ENCODE measurements at regions not wholly inside any gene's neighbourhood (a gene's known extent, or its start where the extent isn't known, plus 50 kb on each side); places are given as distances from the start of the nearest gene placed in this dataset.

GRCh38 chr5:6296524-6296923 lies 81.8 kb downstream of the MED10 start:
- Histone ChIP-seq H3K9me3 (ENCODE audit: control insufficient read depth in 2 of 3, insufficient read depth in 1 of 3, low read length in 3 of 3) (peaks cover 0 to 7% (median 0%) of the 10 kb centered on the region in 3 donors), H3K27ac (ENCODE audit: low read depth in 2 of 2, low read length in 2 of 2) (no peak overlapping the region), H3K9ac (ENCODE audit: low read length in 3 of 3) (no peak overlapping the region), H3K36me3 (ENCODE audit: control insufficient read depth in 2 of 3, insufficient read depth in 3 of 3, low read length in 3 of 3) (no peaks in the 10 kb centered on the region), H3K4me3 (ENCODE audit: low read length in 3 of 3) (no peak overlapping the region), H3K27me3 (ENCODE audit: control insufficient read depth, insufficient read depth, low read length) (no peaks in the 10 kb centered on the region), H3K4me1 (ENCODE audit: control insufficient read depth in 2 of 3, insufficient read depth in 2 of 3, low read depth in 1 of 3, low read length in 3 of 3) (no peaks in the 10 kb centered on the region)
- intact Hi-C loops (cut with DNase I): no loop called here
- TF ChIP-seq, protein P1, sequence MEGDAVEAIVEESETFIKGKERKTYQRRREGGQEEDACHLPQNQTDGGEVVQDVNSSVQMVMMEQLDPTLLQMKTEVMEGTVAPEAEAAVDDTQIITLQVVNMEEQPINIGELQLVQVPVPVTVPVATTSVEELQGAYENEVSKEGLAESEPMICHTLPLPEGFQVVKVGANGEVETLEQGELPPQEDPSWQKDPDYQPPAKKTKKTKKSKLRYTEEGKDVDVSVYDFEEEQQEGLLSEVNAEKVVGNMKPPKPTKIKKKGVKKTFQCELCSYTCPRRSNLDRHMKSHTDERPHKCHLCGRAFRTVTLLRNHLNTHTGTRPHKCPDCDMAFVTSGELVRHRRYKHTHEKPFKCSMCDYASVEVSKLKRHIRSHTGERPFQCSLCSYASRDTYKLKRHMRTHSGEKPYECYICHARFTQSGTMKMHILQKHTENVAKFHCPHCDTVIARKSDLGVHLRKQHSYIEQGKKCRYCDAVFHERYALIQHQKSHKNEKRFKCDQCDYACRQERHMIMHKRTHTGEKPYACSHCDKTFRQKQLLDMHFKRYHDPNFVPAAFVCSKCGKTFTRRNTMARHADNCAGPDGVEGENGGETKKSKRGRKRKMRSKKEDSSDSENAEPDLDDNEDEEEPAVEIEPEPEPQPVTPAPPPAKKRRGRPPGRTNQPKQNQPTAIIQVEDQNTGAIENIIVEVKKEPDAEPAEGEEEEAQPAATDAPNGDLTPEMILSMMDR (IDR thresholded peaks at IDR 0.05; ENCODE audit: borderline replicate concordance, extremely low read depth, insufficient read depth): no peak
- DNase-seq (no peak), FAIRE-seq (no peak)

GRCh38 chr5:6291961-6292360 lies 86.4 kb downstream of the MED10 start:
- H3K27ac ChIP-seq (ENCODE audit: low read depth in 2 of 2, low read length in 2 of 2): no peak overlapping the region
- H3K27me3 ChIP-seq (ENCODE audit: control insufficient read depth, insufficient read depth, low read length): no peaks in the 10 kb centered on the region
- TF ChIP-seq, protein P1 (IDR thresholded peaks at IDR 0.05; ENCODE audit: borderline replicate concordance, extremely low read depth, insufficient read depth): no peak
- H3K4me1 ChIP-seq (ENCODE audit: control insufficient read depth in 2 of 3, insufficient read depth in 2 of 3, low read depth in 1 of 3, low read length in 3 of 3): no peaks in the 10 kb centered on the region
- no peak for DNase-seq
- no peak overlapping the region for H3K4me3 ChIP-seq (ENCODE audit: low read length in 3 of 3)
- intact Hi-C loops (cut with DNase I): no loop called here
- H3K9ac ChIP-seq (ENCODE audit: low read length in 3 of 3): no peak overlapping the region
- FAIRE-seq: no peak
- no peaks in the 10 kb centered on the region for H3K36me3 ChIP-seq (ENCODE audit: control insufficient read depth in 2 of 3, insufficient read depth in 3 of 3, low read length in 3 of 3)
- peaks cover 0 to 7% (median 0%) of the 10 kb centered on the region in 3 donors for H3K9me3 ChIP-seq (ENCODE audit: control insufficient read depth in 2 of 3, insufficient read depth in 1 of 3, low read length in 3 of 3)

DNA sequence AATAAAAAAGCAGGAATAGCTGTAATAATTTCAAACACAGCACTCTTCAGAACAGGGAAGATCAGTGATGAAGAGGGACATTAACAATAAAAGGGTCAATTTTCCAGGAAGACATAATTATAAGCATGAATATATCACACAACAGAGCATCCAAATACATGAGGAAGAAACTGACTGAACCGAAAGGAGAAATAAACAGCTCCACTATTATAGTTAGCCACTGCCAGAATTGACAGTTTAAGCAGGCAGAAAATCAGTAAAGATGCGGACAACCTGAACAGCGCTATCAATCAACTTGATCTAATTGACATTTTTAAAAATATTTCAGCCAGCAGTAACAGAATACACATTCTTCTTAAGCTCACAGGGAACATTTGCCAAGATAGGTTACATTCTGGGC lies 89.1 kb downstream of the MED10 start:
- intact Hi-C loops (cut with DNase I): no loop called here
- DNase-seq: no peak

More for the DNA sequence above, 89.1 kb downstream of the MED10 start:
- no peak overlapping the region for H3K27ac ChIP-seq (ENCODE audit: low read depth in 2 of 2, low read length in 2 of 2)
- H3K36me3 ChIP-seq (ENCODE audit: control insufficient read depth in 2 of 3, insufficient read depth in 3 of 3, low read length in 3 of 3): no peaks in the 10 kb centered on the region
- no peaks in the 10 kb centered on the region for H3K27me3 ChIP-seq (ENCODE audit: control insufficient read depth, insufficient read depth, low read length)
- TF ChIP-seq, protein P1 (IDR thresholded peaks at IDR 0.05; ENCODE audit: borderline replicate concordance, extremely low read depth, insufficient read depth): no peak
- no peak overlapping the region for H3K4me3 ChIP-seq (ENCODE audit: low read length in 3 of 3)
- H3K9ac ChIP-seq (ENCODE audit: low read length in 3 of 3): no peak overlapping the region
- H3K9me3 ChIP-seq (ENCODE audit: control insufficient read depth in 2 of 3, insufficient read depth in 1 of 3, low read length in 3 of 3): no peaks in the 10 kb centered on the region
- FAIRE-seq: no peak
- H3K4me1 ChIP-seq (ENCODE audit: control insufficient read depth in 2 of 3, insufficient read depth in 2 of 3, low read depth in 1 of 3, low read length in 3 of 3): no peaks in the 10 kb centered on the region
